GM18907 (cell line): ENCODE measurements at regions not wholly inside any gene's neighbourhood (a gene's known extent, or its start where the extent isn't known, plus 50 kb on each side); places are given as distances from the start of the nearest gene placed in this dataset.
"Not testable (repeated sequence)": the region's sequence is repeated elsewhere in the genome, so short reads cannot be mapped to it uniquely, and the experiment has no call there.

Experiments
- ATAC-seq: cut with Tn5 transposase; IDR thresholded peaks from one replicate; pipeline ENCODE4 v1.9.1; 2021; ENCODE audit warnings: mild to moderate bottlenecking, moderate library complexity; ENCODE audit not compliant: unreplicated experiment

GRCh38 chr21:39004634-39005501 lies 178.4 kb downstream of the PSMG1 start:
- no peak for ATAC-seq

GRCh38 chr21:39003982-39004633 lies 179.1 kb downstream of the PSMG1 start:
- ATAC-seq = no peak

- no peak for ATAC-seq
Observed at GRCh38 chr21:39001341-39001740, 181.9 kb downstream of the PSMG1 start.

GRCh38 chr21:39000496-39000895 lies 182.8 kb downstream of the PSMG1 start:
- ATAC-seq = no peak

GRCh38 chr21:38999161-38999560 lies 184.1 kb downstream of the PSMG1 start:
- ATAC-seq = no peak

GRCh38 chr21:38998281-38998680 lies 185.0 kb downstream of the PSMG1 start:
- ATAC-seq = not testable (repeated sequence)

- not testable (repeated sequence) for ATAC-seq
Observed at GRCh38 chr21:38997843-38998175, 185.4 kb downstream of the PSMG1 start.

- no peak for ATAC-seq
Observed at GRCh38 chr21:38997051-38997842, 186.0 kb downstream of the PSMG1 start.

GRCh38 chr21:38996355-38996754 lies 186.9 kb downstream of the PSMG1 start:
- no peak for ATAC-seq

- no peak for ATAC-seq
Observed at GRCh38 chr21:38995731-38996130, 187.5 kb downstream of the PSMG1 start.

- ATAC-seq = no peak
Observed at GRCh38 chr21:38995071-38995669, 188.1 kb downstream of the PSMG1 start.

- no peak for ATAC-seq
Observed at GRCh38 chr21:38994042-38994441, 188.3 kb downstream of the ETS2 start.

- no peak for ATAC-seq
Observed at GRCh38 chr21:38993561-38993960, 187.8 kb downstream of the ETS2 start.

GRCh38 chr21:38992737-38993136 lies 187.0 kb downstream of the ETS2 start:
- ATAC-seq = no peak

GRCh38 chr21:38990424-38990794 lies 184.7 kb downstream of the ETS2 start:
- no peak for ATAC-seq

- ATAC-seq = no peak
Observed at GRCh38 chr21:38989745-38990423, 184.2 kb downstream of the ETS2 start.

- no peak for ATAC-seq
Observed at GRCh38 chr21:38989379-38989744, 183.6 kb downstream of the ETS2 start.

GRCh38 chr21:38988509-38989378 lies 183.0 kb downstream of the ETS2 start:
- ATAC-seq = no peak

- no peak for ATAC-seq
Observed at GRCh38 chr21:38987633-38988508, 182.1 kb downstream of the ETS2 start.
